ENCODE measurements at regions not wholly inside any gene's neighbourhood (a gene's known extent, or its start where the extent isn't known, plus 50 kb on each side); places are given as distances from the start of the nearest gene placed in this dataset.

DNA sequence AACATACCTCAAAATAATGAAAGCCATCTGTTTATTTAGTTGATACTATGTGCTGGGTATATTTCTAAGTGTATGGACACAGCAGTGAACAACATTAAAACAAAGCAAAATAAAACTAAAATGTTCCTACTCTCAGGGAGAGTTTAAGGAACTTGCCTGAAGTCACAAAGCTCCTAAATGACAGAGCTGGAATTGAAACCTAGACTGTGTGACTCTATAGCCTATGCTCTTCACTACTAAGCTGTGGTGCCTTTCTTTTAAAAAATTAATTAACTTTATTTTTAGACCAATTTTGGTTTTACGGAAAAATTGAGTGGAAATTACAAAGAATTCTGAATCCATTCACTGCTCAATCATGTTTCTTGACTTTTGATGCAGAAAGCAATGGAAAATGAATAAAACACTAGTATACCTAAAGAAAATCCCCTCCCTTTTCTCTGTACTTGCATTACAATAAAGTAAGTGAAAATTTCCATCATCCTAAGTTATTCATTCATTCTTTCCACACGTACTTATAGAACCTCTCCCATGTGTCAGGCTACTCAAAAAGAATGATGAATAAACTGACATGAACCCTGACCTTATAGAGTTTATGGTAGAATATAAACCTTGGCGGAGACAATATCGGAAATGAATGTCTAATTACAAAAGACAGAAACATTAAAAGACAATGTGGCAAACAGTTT is 189.8 kb upstream of the RBMS3 start:
- POLR2A ChIA-PET, result no interaction called here
- intact Hi-C loops (cut with micrococcal nuclease), result no loop called here

More for the DNA sequence above, 189.8 kb upstream of the RBMS3 start:
- Histone ChIP-seq H3K9me3 (ENCODE audit: control insufficient read depth in 1 of 2, insufficient read depth in 1 of 2, low read depth in 1 of 2, low read length in 2 of 2) (no peaks in the 10 kb centered on the region), H4K20me1 (ENCODE audit: insufficient read depth) (no peaks in the 10 kb centered on the region), H3K4me3 (replicated peaks in 1 of 2; ENCODE audit: low read depth in 1 of 2, low read length in 2 of 2) (no peak overlapping the region), H3K9me2 (ENCODE audit: insufficient read depth) (no peaks in the 10 kb centered on the region), H3K9ac (ENCODE audit: low read length) (no peak overlapping the region), H2AFZ (ENCODE audit: low read depth, low read length, poor library complexity, severe bottlenecking) (no peak overlapping the region), H3K36me3 (ENCODE audit: control insufficient read depth in 1 of 2, insufficient read depth in 2 of 2, low read length in 2 of 2) (no peaks in the 10 kb centered on the region), H3K27ac (ENCODE audit: low read depth, low read length) (no peak overlapping the region), H3K4me1 (ENCODE audit: control insufficient read depth in 1 of 2, insufficient read depth in 2 of 2, low read length in 2 of 2) (no peaks in the 10 kb centered on the region), H3K27me3 (ENCODE audit: insufficient read depth, low read length) (no peaks in the 10 kb centered on the region), H3K4me2 (ENCODE audit: low read length) (no peak overlapping the region), H3K79me2 (ENCODE audit: insufficient read depth, low read length) (no peaks in the 10 kb centered on the region)
- ChIA-PET CTCF (no interaction called here), RAD21 (ENCODE audit: low non-redundant PET in 1 of 2, low total read pairs in 2 of 2, uncharacterized antibody in 2 of 2, unreplicated experiment in 2 of 2) (no interaction called here)
- TF ChIP-seq, protein P1, sequence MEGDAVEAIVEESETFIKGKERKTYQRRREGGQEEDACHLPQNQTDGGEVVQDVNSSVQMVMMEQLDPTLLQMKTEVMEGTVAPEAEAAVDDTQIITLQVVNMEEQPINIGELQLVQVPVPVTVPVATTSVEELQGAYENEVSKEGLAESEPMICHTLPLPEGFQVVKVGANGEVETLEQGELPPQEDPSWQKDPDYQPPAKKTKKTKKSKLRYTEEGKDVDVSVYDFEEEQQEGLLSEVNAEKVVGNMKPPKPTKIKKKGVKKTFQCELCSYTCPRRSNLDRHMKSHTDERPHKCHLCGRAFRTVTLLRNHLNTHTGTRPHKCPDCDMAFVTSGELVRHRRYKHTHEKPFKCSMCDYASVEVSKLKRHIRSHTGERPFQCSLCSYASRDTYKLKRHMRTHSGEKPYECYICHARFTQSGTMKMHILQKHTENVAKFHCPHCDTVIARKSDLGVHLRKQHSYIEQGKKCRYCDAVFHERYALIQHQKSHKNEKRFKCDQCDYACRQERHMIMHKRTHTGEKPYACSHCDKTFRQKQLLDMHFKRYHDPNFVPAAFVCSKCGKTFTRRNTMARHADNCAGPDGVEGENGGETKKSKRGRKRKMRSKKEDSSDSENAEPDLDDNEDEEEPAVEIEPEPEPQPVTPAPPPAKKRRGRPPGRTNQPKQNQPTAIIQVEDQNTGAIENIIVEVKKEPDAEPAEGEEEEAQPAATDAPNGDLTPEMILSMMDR (IDR thresholded peaks at IDR 0.05 in 2 of 3, conservative IDR thresholded peaks at IDR 0.05 in 1 of 3; ENCODE audit: borderline replicate concordance in 1 of 3, insufficient read depth in 1 of 3, low read depth in 2 of 3, low read length in 2 of 3), result no peak
- TF ChIP-seq, protein P2, sequence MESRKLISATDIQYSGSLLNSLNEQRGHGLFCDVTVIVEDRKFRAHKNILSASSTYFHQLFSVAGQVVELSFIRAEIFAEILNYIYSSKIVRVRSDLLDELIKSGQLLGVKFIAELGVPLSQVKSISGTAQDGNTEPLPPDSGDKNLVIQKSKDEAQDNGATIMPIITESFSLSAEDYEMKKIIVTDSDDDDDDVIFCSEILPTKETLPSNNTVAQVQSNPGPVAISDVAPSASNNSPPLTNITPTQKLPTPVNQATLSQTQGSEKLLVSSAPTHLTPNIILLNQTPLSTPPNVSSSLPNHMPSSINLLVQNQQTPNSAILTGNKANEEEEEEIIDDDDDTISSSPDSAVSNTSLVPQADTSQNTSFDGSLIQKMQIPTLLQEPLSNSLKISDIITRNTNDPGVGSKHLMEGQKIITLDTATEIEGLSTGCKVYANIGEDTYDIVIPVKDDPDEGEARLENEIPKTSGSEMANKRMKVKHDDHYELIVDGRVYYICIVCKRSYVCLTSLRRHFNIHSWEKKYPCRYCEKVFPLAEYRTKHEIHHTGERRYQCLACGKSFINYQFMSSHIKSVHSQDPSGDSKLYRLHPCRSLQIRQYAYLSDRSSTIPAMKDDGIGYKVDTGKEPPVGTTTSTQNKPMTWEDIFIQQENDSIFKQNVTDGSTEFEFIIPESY (IDR thresholded peaks at IDR 0.05; ENCODE audit: extremely low read depth, insufficient replicate concordance, low read length), result no peak
- no peak for TF ChIP-seq SRF (IDR thresholded peaks at IDR 0.05; ENCODE audit: low read depth)
- no peak for TF ChIP-seq ZNF274 (IDR thresholded peaks at IDR 0.05; ENCODE audit: low read depth, low read length)
- no peak for TF ChIP-seq POLR2AphosphoS5 (IDR thresholded peaks at IDR 0.05; ENCODE audit: low read depth, low read length)
- no peak for TF ChIP-seq EGR1 (IDR thresholded peaks at IDR 0.05; ENCODE audit: low read depth)
- TF ChIP-seq JUND (IDR thresholded peaks at IDR 0.05), result no peak
- no peak for TF ChIP-seq TCF7L2 (IDR thresholded peaks at IDR 0.05; ENCODE audit: borderline replicate concordance, extremely low read depth, insufficient read depth, insufficient read length)
- ATAC-seq (no peak), DNase-seq (ENCODE audit: low read depth, low spot score) (no peak)
- no TSS peak for BruUV-seq (replicated peaks)

Measured in HCT116 (cell line).